GM12878 (cell line): ENCODE measurements at regions not wholly inside any gene's neighbourhood (a gene's known extent, or its start where the extent isn't known, plus 50 kb on each side); places are given as distances from the start of the nearest gene placed in this dataset.

Experiments
- ATAC-seq: fragments of 200-7000 bp; cut with Tn5 transposase; 3 replicates; pipeline ENCODE4 v1.9.1; 2020; ENCODE audit warnings: mild to moderate bottlenecking, moderate library complexity
- BruUV-seq: library from RNA; stranded (reverse); fragments of 400-500 nt; replicated peaks from 2 replicates; lab custom pipeline; 2021; lab: Mats Ljungman, UMichigan
- CTCF ChIA-PET: fragments of 300-600 bp; sonication (Branson Sonifier 250); formaldehyde crosslinking; extraction: SDS; loops from one replicate; lab custom pipeline; 2021; ENCODE audit warnings: inconsistent platforms; lab: Yijun Ruan, JAX
- POLR2A ChIA-PET: fragments of 350-600 bp; formaldehyde crosslinking; extraction: SDS; loops from one replicate; lab custom pipeline; 2021; ENCODE audit warnings: inconsistent platforms; lab: Charles Lee
- RAD21 ChIA-PET: fragments of 300-600 bp; sonication (Branson Sonifier 250); formaldehyde crosslinking; loops from one replicate; lab custom pipeline; 2023; ENCODE audit warnings: antibody characterized with exemption; ENCODE audit not compliant: unreplicated experiment; lab: Charles Lee
- SMC1A ChIA-PET: fragments of 300-600 bp; sonication (Branson Sonifier 250); formaldehyde crosslinking; loops from one replicate; lab custom pipeline; 2023; ENCODE audit not compliant: unreplicated experiment, uncharacterized antibody; lab: Charles Lee
- DNase-seq: peaks from one replicate; pipeline ENCODE4 v3.0.0-alpha.2; 2011; ENCODE audit warnings: low read depth, low spot score
- FAIRE-seq: peaks from 3 replicates; lab custom pipeline; 2011; peaks lifted over from hg19 to GRCh38; lab: Jason Lieb, UNC
- H2AFZ ChIP-seq: 2 replicates; pipeline ENCODE4 v1.6.0; 2011; ENCODE audit warnings: low read depth, low read length, control low read depth; ENCODE audit not compliant: control insufficient read depth
- H3K27ac ChIP-seq: 2 replicates; pipeline ENCODE4 v1.5.1; 2011; ENCODE audit warnings: control low read depth; ENCODE audit not compliant: control insufficient read depth, insufficient read depth
- H3K27me3 ChIP-seq, 2 experiments: replicated peaks in 1 of 2; 2 replicates each; pipeline versions ENCODE4 v1.6.0 to v1.6.1; 2011; ENCODE audit warnings: low read length in 1 of 2; ENCODE audit not compliant: control insufficient read depth in 2 of 2, insufficient read depth in 2 of 2
- H3K36me3 ChIP-seq, 2 experiments: 2 replicates each; pipeline ENCODE4 v1.5.1; 2011; ENCODE audit warnings: low read length in 1 of 2; ENCODE audit not compliant: control insufficient read depth in 2 of 2, insufficient read depth in 2 of 2
- H3K4me1 ChIP-seq: 2 replicates; pipeline ENCODE4 v1.6.1; 2011; ENCODE audit warnings: mild to moderate bottlenecking, low read length, moderate library complexity, mixed read lengths; ENCODE audit not compliant: control insufficient read depth, insufficient read depth
- H3K4me2 ChIP-seq: 2 replicates; pipeline ENCODE4 v1.6.0; 2011; ENCODE audit warnings: control low read depth; ENCODE audit not compliant: control insufficient read depth, insufficient read depth
- H3K4me3 ChIP-seq: fragments of 200-600 bp; sonication (generic); 2 replicates; pipeline ENCODE4 v1.5.1; 2016
- H3K79me2 ChIP-seq: 2 replicates; pipeline ENCODE4 v1.6.0; 2011; ENCODE audit warnings: low read length; ENCODE audit not compliant: control insufficient read depth, insufficient read depth
- H3K9ac ChIP-seq: 2 replicates; pipeline ENCODE4 v1.8.0; 2011; ENCODE audit warnings: low read length, control low read depth, mixed read lengths; ENCODE audit not compliant: control insufficient read depth, insufficient read depth
- H3K9me3 ChIP-seq: replicated peaks from 3 replicates; pipeline ENCODE4 v1.5.1; 2011; ENCODE audit warnings: mild to moderate bottlenecking, low read length; ENCODE audit not compliant: control insufficient read depth, insufficient read depth
- H4K20me1 ChIP-seq: 2 replicates; pipeline ENCODE4 v1.6.0; 2011; ENCODE audit not compliant: control insufficient read depth, insufficient read depth
- CBX5 ChIP-seq: sonication (generic); IDR thresholded peaks from 2 replicates; pipeline ENCODE4 v1.6.1; 2016; ENCODE audit warnings: low read depth, moderate library complexity, mild to moderate bottlenecking, inconsistent platforms
- CHD1 ChIP-seq: IDR thresholded peaks from 2 replicates; pipeline ENCODE4 v1.6.1; 2012; ENCODE audit warnings: low read depth, low read length, improper control_type of control experiment
- CHD2 ChIP-seq: IDR thresholded peaks from 2 replicates; pipeline ENCODE4 v1.6.1; 2011; ENCODE audit warnings: low read depth, low read length, improper control_type of control experiment, borderline replicate concordance
- MEF2A ChIP-seq: IDR thresholded peaks from 2 replicates; pipeline ENCODE4 v1.6.1; 2011; ENCODE audit warnings: low read depth, mild to moderate bottlenecking, low read length, moderate library complexity; ENCODE audit not compliant: insufficient read depth
- YY1 ChIP-seq: IDR thresholded peaks from 2 replicates; pipeline ENCODE4 v1.6.1; 2011; ENCODE audit warnings: low read depth, mild to moderate bottlenecking, low read length
- ZBTB33 ChIP-seq: fragments of 450-650 bp; IDR thresholded peaks from 2 replicates; pipeline ENCODE4 v1.6.1; 2017; ENCODE audit warnings: mild to moderate bottlenecking
- in situ Hi-C: fragments of 300-500 bp; cut with MboI; formaldehyde crosslinking; loops from 9 replicates; pipeline ENCODE4 v1.14.3; 2018; ENCODE audit warnings: mixed read lengths
- intact Hi-C: fragments of 100-400 bp; cut with micrococcal nuclease; formaldehyde crosslinking; loops from one replicate; pipeline ENCODE4 v1.14.2; 2022; ENCODE audit not compliant: unreplicated experiment
- TF ChIP-seq, protein P1 (sequence below): fragments of 450-650 bp; IDR thresholded peaks from 2 replicates; pipeline ENCODE4 v1.6.1; 2018; ENCODE audit warnings: mild to moderate bottlenecking, low read depth, moderate library complexity; ENCODE audit not compliant: partially characterized antibody

DNA sequence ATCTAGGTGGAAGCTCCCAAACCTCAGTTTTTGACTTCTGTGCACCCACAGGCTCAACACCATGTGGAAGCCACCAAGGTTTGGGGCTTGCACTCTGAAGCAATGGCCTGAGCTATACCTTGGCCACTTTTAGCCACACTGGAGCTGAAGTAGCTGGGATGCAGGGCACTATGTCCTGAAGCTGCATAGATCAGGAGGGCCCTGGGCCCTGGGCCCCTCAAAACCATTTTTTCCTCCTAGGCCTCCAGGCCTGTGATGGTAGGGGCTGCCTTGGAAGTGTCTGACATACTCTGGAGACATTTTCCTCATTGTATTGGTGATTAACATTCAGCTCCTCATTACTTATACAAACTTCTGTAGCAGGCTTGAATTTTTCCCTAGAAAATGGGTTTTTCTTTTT, 273.7 kb downstream of the FGF9 start:
- Histone ChIP-seq H3K9me3 (peaks cover 3% of the 10 kb centered on the region; the same call in 1 of the 3 replicates), H3K36me3 (no peaks in the 10 kb centered on the region), H2AFZ (no peak overlapping the region), H3K79me2 (no peaks in the 10 kb centered on the region), H4K20me1 (no peaks in the 10 kb centered on the region), H3K27me3 (no peaks in the 10 kb centered on the region), H3K4me2 (no peak overlapping the region), H3K4me3 (no peak overlapping the region), H3K9ac (no peak overlapping the region), H3K4me1 (no peaks in the 10 kb centered on the region; the same call in 1 of the 2 replicates), H3K27ac (no peak overlapping the region)
- no peak for ATAC-seq
- RAD21 ChIA-PET: no interaction called here
- no peak for DNase-seq
- TF ChIP-seq CHD2 (no peak), CHD1 (no peak), CBX5 (no peak), MEF2A (no peak), YY1 (no peak), ZBTB33 (no peak)
- TF ChIP-seq, protein P1, sequence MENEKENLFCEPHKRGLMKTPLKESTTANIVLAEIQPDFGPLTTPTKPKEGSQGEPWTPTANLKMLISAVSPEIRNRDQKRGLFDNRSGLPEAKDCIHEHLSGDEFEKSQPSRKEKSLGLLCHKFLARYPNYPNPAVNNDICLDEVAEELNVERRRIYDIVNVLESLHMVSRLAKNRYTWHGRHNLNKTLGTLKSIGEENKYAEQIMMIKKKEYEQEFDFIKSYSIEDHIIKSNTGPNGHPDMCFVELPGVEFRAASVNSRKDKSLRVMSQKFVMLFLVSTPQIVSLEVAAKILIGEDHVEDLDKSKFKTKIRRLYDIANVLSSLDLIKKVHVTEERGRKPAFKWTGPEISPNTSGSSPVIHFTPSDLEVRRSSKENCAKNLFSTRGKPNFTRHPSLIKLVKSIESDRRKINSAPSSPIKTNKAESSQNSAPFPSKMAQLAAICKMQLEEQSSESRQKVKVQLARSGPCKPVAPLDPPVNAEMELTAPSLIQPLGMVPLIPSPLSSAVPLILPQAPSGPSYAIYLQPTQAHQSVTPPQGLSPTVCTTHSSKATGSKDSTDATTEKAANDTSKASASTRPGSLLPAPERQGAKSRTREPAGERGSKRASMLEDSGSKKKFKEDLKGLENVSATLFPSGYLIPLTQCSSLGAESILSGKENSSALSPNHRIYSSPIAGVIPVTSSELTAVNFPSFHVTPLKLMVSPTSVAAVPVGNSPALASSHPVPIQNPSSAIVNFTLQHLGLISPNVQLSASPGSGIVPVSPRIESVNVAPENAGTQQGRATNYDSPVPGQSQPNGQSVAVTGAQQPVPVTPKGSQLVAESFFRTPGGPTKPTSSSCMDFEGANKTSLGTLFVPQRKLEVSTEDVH: no peak
- no TSS peak for BruUV-seq
- POLR2A ChIA-PET: no interaction called here
- SMC1A ChIA-PET: no interaction called here
- FAIRE-seq: no peak
- CTCF ChIA-PET: no interaction called here
- in situ Hi-C loops: no loop called here
- intact Hi-C loops: no loop called here
